Fibroblast of gingiva (primary cell): ENCODE measurements at regions not wholly inside any gene's neighbourhood (a gene's known extent, or its start where the extent isn't known, plus 50 kb on each side); places are given as distances from the start of the nearest gene placed in this dataset.
A peak's percentile ranks its signal among the peaks of the same experiment; 100 is the strongest.

ENCODE experiments used
- DNase-seq: peaks from one replicate; pipeline ENCODE4 v3.0.0-alpha.2; 2011; ENCODE audit warnings: low read depth

GRCh38 chr7:16001477-16001876 is 315.0 kb upstream of the MEOX2 start:
- no peak for DNase-seq

GRCh38 chr7:15998617-15999016 is 312.1 kb upstream of the MEOX2 start:
- DNase-seq = no peak

DNA sequence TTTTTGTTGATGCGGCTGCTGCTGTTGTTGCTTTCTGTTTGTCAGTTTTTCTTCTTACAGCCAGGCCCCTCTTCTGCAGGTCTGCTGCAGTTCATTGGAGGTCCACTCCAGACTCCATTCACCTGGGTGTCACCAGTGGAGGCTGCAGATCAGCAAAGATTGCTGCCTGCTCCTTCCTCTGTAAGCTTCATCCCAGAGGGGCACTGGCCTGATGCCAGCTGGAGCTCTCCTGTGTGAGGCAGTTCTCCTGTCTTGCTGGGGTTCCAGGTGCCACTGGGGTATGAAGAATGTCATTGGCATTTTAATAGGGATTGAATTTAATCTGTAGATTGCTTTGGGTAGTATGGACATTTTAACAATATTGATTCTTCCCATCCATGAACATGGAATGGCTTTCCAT is 308.5 kb upstream of the MEOX2 start:
- no peak for DNase-seq

- DNase-seq = no peak
These were observed 302.7 kb upstream of the MEOX2 start for GRCh38 chr7:15989194-15989593.

- DNase-seq = no peak
These were observed 299.3 kb upstream of the MEOX2 start for GRCh38 chr7:15985587-15986384.

DNA sequence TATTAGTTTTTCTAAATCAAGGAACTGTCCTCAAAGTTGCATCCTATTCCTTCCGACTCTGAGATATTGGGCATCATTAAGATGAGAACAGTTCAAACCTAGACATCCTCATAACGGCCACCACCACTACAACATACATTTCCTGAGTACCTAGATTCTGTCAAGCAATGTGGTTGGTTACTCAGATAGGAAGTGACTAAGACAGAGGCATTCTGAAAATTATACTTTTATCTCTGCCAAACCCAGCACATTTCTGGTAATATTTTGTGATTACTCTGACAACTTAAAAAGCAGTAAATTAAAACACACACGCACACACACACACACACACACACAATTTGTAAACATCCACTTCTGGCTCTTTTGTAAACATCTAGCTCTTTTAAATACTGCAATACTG is 291.2 kb upstream of the MEOX2 start:
- no peak for DNase-seq

DNA sequence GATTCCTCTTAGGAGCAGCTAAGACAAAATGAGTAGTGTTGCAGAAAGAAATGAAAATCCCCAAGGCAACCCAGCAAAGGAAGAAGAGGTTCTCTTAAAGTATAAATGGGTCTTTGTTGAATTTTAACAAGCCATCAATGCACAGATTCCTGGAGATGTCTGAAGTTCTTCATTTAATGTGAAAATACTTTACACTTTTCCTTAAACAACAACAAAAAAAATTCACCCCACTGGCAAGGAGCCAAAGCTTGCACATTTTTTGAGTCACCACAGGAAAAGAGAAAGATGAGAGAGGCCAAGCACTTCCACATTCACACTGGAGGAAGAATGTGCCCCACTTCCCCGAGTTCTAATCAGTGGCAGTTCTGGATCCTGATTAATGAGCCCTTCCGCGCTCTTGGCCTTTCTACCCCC is 286.4 kb upstream of the MEOX2 start:
- peak; percentile 10 for DNase-seq

- DNase-seq = no peak
These were observed 281.1 kb upstream of the MEOX2 start for GRCh38 chr7:15967551-15967950.

DNA sequence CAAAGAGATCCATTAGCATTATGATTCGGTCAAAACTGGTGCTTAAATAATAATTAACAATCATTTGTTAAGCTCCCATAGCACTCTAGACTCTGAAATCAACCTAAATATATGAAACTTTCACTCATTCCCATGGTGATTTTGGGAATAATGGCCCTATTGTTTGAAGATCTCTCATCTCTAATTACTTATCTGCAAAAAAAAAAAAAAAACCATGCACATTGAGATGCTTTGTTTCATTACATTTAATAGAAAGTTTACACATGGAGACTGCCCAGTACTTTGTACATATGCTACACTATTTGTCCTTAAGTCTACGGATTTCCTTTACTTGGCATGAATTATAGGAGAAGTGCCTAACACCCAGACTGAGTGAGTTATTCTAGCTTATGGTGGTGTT is 280.6 kb upstream of the MEOX2 start:
- no peak for DNase-seq

GRCh38 chr7:15963206-15963605 is 276.7 kb upstream of the MEOX2 start:
- DNase-seq = no peak

DNA sequence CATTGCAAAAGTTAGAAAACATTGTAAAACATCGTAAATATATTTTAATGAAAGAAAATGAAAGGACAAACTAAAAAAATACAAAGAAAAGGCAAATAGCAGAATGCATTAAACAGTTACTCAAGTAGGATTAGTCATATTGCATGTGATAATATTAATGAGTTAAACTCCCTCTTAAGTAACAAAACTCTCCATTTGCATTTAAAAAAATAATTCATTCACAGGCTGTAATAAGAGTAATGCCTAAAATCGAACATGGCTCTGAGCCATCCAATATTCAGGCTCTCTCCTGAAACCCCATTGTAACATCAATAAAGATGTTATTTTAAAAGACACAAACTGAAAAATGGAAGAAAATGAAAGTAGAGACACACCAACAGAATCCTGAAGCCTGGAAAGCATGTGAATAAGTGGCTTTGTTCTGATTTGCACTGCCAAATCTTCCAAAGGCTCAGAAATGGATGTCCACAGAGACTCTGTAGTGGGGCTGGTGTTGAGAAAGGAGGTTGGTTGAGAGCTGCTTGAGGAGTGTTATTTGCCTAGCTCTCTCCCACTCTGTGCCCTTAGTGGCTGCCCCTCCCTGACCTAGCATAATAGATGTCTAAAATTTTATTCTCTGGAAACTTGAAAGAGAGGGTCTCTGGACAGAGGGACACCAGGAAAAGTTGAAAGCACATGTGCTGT is 268.3 kb upstream of the MEOX2 start:
- DNase-seq = no peak

GRCh38 chr7:15950299-15950698 is 263.8 kb upstream of the MEOX2 start:
- no peak for DNase-seq

GRCh38 chr7:15947754-15948153 is 261.3 kb upstream of the MEOX2 start:
- peak; percentile 41 for DNase-seq

- DNase-seq = no peak
These were observed 251.6 kb upstream of the MEOX2 start for GRCh38 chr7:15938115-15938514.

DNA sequence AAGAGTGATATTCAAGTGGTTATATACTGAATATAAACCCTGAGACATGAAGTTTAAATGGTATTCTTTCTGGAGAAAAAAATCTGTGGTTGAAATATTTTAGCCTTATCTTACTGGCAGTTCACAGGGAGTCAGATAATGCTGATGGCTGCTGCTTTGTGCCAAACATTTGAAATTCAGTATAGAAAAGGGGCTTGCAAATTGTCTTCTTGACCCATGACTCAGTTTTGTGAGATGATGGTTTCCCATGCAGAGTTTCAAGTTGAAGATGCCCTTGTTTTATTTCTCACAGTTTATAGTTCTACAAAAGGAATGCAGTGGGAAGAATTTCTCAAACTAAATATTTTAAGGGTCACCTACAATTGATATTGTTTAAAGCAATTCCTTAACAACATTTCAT is 251.1 kb upstream of the MEOX2 start:
- no peak for DNase-seq

- DNase-seq = no peak
These were observed 250.5 kb upstream of the MEOX2 start for GRCh38 chr7:15936991-15937390.

- no peak for DNase-seq
These were observed 245.8 kb upstream of the MEOX2 start for GRCh38 chr7:15932318-15932717.

- no peak for DNase-seq
These were observed 242.9 kb upstream of the MEOX2 start for GRCh38 chr7:15929411-15929810.

DNA sequence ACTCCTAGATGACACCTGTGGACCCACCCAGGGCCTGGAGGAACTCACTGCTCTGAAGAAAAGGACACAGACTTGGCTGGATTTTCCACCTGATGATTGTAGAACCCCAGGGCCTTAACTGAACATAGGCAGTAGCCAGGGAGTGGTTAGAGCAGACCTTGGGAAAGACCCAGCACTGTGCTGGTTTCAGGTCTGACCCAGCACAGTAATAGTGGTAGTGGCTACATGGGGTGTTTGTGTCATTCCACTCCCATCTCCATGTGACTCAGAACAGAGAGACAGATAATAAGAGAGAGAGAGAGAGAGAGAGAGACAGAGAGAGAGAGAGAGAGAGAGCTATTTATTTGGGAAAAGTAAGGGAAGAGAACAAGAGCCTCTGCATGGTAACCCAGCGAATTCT is 239.1 kb upstream of the MEOX2 start:
- DNase-seq = no peak

GRCh38 chr7:15924910-15925309 is 238.4 kb upstream of the MEOX2 start:
- no peak for DNase-seq

GRCh38 chr7:15922002-15922401 is 235.5 kb upstream of the MEOX2 start:
- no peak for DNase-seq

DNA sequence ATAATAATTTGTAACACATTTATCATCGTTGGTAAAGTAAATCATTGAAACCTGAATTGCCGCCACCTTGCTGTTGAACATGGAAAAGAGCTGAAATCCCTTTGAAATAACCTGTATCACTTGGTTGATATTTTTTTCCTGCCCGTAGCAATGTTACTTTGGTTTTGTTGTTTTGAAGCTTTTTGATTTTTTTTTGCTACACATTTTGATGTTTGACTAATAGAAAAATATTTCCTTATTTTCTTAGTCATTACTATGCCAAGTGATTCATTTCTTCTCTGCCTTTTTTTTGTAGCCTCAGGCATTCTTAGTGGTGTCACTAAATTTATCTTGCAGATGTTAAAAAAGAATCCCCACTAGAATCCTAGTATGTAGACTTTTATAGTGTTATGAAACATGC is 235.1 kb upstream of the MEOX2 start:
- DNase-seq = peak; percentile 65

DNA sequence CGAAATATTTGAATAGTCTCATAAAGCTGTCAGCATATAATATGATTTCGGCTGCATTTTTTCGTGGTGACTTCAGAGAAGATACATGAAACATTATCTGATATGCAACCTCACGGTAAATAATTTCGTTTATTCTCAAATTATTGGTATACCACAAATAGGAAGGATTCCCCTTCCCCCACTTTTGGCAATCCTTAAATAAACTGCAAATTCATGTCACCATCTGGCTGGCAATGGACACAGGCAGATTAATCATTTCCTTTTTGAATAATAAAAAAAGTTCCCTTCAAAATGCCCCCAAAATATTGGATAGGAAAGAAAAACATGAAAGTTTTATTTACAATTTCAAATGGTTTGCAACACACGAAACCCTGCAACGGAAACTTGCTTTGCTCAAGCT is 234.5 kb upstream of the MEOX2 start:
- no peak for DNase-seq
